ENCODE measurements at regions not wholly inside any gene's neighbourhood (a gene's known extent, or its start where the extent isn't known, plus 50 kb on each side); places are given as distances from the start of the nearest gene placed in this dataset.

- Histone ChIP-seq H3K36me3 (ENCODE audit: insufficient read depth, low read length) (no peaks in the 10 kb centered on the region), H3K4me1 (ENCODE audit: insufficient read depth, low read length, poor library complexity, severe bottlenecking) (no peaks in the 10 kb centered on the region), H2AFZ (ENCODE audit: low read length) (no peak overlapping the region), H3K4me3 (ENCODE audit: low read depth, low read length, poor library complexity, severe bottlenecking) (no peak overlapping the region), H3K27ac (ENCODE audit: low read depth, low read length, poor library complexity, severe bottlenecking) (no peak overlapping the region), H3K9me3 (ENCODE audit: low read length) (no peaks in the 10 kb centered on the region), H3K4me2 (ENCODE audit: low read length) (no peak overlapping the region), H3K9me2 (ENCODE audit: insufficient read depth, low read length) (no peaks in the 10 kb centered on the region), H4K20me1 (ENCODE audit: insufficient read depth, low read length) (no peaks in the 10 kb centered on the region), H3K79me2 (ENCODE audit: insufficient read depth, low read depth, low read length) (no peaks in the 10 kb centered on the region)
- POLR2A ChIA-PET = no interaction called here
- BruUV-seq (replicated peaks) = no TSS peak
- CTCF ChIA-PET (ENCODE audit: unreplicated experiment) = no interaction called here
- intact Hi-C loops (cut with micrococcal nuclease; ENCODE audit: unreplicated experiment) = no loop called here
- no peak for DNase-seq (ENCODE audit: low spot score)
- TF ChIP-seq CTCF (conservative IDR thresholded peaks at IDR 0.05; ENCODE audit: low read length) (no peak), EZH2phosphoT487 (IDR thresholded peaks at IDR 0.05; ENCODE audit: borderline replicate concordance, low read depth, low read length) (no peak)
Observed at GRCh38 chr9:1839909-1840308, 175.2 kb upstream of the SMARCA2 start.

DNA sequence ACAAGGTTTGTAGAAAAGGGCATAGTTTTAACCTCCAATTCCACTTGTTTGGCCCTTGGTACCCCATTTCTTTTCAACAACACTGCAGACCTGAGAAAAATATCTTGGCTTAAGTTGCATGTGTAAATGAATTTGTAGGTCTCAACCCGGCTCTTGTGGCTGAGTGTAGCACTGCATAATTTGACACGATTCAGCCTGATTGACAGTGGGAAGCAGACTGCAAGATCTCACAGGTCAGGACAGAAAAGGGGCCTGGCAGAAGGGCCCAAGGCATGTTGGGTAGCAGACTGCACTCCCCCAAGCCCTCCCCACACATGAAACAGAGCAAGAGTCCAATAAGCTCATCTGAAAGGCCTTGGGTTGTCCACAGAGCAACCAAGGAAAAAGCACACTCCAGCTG lies 169.7 kb upstream of the SMARCA2 start:
- Histone ChIP-seq H3K36me3 (ENCODE audit: insufficient read depth, low read length) (no peaks in the 10 kb centered on the region), H3K9me3 (ENCODE audit: low read length) (no peaks in the 10 kb centered on the region), H3K27ac (ENCODE audit: low read depth, low read length, poor library complexity, severe bottlenecking) (no peak overlapping the region), H3K4me1 (ENCODE audit: insufficient read depth, low read length, poor library complexity, severe bottlenecking) (no peaks in the 10 kb centered on the region), H3K4me2 (ENCODE audit: low read length) (no peak overlapping the region), H4K20me1 (ENCODE audit: insufficient read depth, low read length) (no peaks in the 10 kb centered on the region), H3K9me2 (ENCODE audit: insufficient read depth, low read length) (no peaks in the 10 kb centered on the region), H3K79me2 (ENCODE audit: insufficient read depth, low read depth, low read length) (no peaks in the 10 kb centered on the region), H2AFZ (ENCODE audit: low read length) (no peak overlapping the region), H3K4me3 (ENCODE audit: low read depth, low read length, poor library complexity, severe bottlenecking) (no peak overlapping the region)
- intact Hi-C loops (cut with micrococcal nuclease; ENCODE audit: unreplicated experiment) = no loop called here
- TF ChIP-seq EZH2phosphoT487 (IDR thresholded peaks at IDR 0.05; ENCODE audit: borderline replicate concordance, low read depth, low read length) (no peak), CTCF (conservative IDR thresholded peaks at IDR 0.05; ENCODE audit: low read length) (no peak)
- no TSS peak for BruUV-seq (replicated peaks)
- DNase-seq (ENCODE audit: low spot score) = no peak
- ChIA-PET POLR2A (no interaction called here), CTCF (ENCODE audit: unreplicated experiment) (no interaction called here)

DNA sequence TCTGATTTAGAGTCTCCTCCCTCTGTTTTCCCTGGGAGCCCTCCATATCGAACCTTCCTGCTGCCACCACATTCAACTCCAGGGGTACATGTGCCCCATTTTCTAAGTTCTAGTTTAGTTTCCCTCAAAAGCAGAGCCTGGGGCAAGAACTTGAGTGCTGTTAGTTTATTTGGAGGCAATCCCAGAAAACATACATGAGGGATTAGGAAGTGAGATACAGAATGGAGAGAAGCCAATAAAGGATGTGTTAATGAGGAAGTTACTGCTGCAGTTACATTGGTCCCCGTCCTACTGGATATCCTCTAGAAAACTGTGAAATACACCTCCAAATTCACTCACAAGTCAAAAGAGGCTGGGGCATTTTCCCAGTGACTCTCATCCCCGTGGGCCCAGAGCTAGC lies 159.4 kb upstream of the SMARCA2 start:
- POLR2A ChIA-PET = no interaction called here
- H3K9me3 ChIP-seq (ENCODE audit: low read length) = no peaks in the 10 kb centered on the region

More for the DNA sequence above, 159.4 kb upstream of the SMARCA2 start:
- no peaks in the 10 kb centered on the region for H3K36me3 ChIP-seq (ENCODE audit: insufficient read depth, low read length)
- H3K4me1 ChIP-seq (ENCODE audit: insufficient read depth, low read length, poor library complexity, severe bottlenecking) = no peaks in the 10 kb centered on the region
- H3K27ac ChIP-seq (ENCODE audit: low read depth, low read length, poor library complexity, severe bottlenecking) = no peak overlapping the region
- H3K4me2 ChIP-seq (ENCODE audit: low read length) = no peak overlapping the region
- BruUV-seq (replicated peaks) = no TSS peak
- DNase-seq (ENCODE audit: low spot score) = no peak
- H3K4me3 ChIP-seq (ENCODE audit: low read depth, low read length, poor library complexity, severe bottlenecking) = no peak overlapping the region
- no peaks in the 10 kb centered on the region for H4K20me1 ChIP-seq (ENCODE audit: insufficient read depth, low read length)
- TF ChIP-seq EZH2phosphoT487 (IDR thresholded peaks at IDR 0.05; ENCODE audit: borderline replicate concordance, low read depth, low read length) (no peak), CTCF (conservative IDR thresholded peaks at IDR 0.05; ENCODE audit: low read length) (no peak)
- intact Hi-C loops (cut with micrococcal nuclease; ENCODE audit: unreplicated experiment) = no loop called here
- CTCF ChIA-PET (ENCODE audit: unreplicated experiment) = no interaction called here
- no peaks in the 10 kb centered on the region for H3K79me2 ChIP-seq (ENCODE audit: insufficient read depth, low read depth, low read length)
- H3K9me2 ChIP-seq (ENCODE audit: insufficient read depth, low read length) = no peaks in the 10 kb centered on the region
- H2AFZ ChIP-seq (ENCODE audit: low read length) = no peak overlapping the region

All from OCI-LY7 (cell line).